HepG2 (cell line): ENCODE measurements at regions not wholly inside any gene's neighbourhood (a gene's known extent, or its start where the extent isn't known, plus 50 kb on each side); places are given as distances from the start of the nearest gene placed in this dataset.

Experiments used
- CTCF ChIP-seq: sonication (generic); formaldehyde crosslinking; IDR thresholded peaks from 2 replicates; pipeline ENCODE4 v1.5.0; 2020; ENCODE audit warnings: mild to moderate bottlenecking, missing genetic modification reagents, moderate library complexity
- FOXP1 ChIP-seq, 2 experiments: fragments of 450-650 bp in 1 of 2; IDR thresholded peaks; 2 replicates each; pipeline ENCODE4 v1.6.1; 2017 to 2018; ENCODE audit warnings: antibody characterized with exemption in 1 of 2
- HNRNPUL1 ChIP-seq: fragments of 200-400 bp; formaldehyde crosslinking; IDR thresholded peaks from 2 replicates; pipeline ENCODE4 v1.6.1; 2017; ENCODE audit warnings: low read depth, mild to moderate bottlenecking, low read length, moderate library complexity
- MXI1 ChIP-seq: IDR thresholded peaks from 3 replicates; pipeline ENCODE4 v1.6.1; 2012; ENCODE audit warnings: low read depth, low read length, inconsistent platforms, borderline replicate concordance
- ZBTB21 ChIP-seq: sonication (generic); formaldehyde crosslinking; IDR thresholded peaks from 2 replicates; pipeline ENCODE4 v1.4.0; 2020; ENCODE audit warnings: missing genetic modification reagents

- TF ChIP-seq MXI1 (no peak), FOXP1 (IDR thresholded peaks at IDR 0.05) (no peak), FOXP1 (CRISPR knock-in tag; IDR thresholded peaks at IDR 0.05) (no peak), HNRNPUL1 (no peak), CTCF (CRISPR knock-in tag) (no peak), ZBTB21 (CRISPR knock-in tag) (no peak)
Observed at GRCh38 chr15:70201425-70201775, 103.7 kb upstream of the TLE3 start.
